ENCODE measurements at regions not wholly inside any gene's neighbourhood (a gene's known extent, or its start where the extent isn't known, plus 50 kb on each side); places are given as distances from the start of the nearest gene placed in this dataset.

- DNase-seq (ENCODE audit: low spot score) = no peak
Observed at GRCh38 chr17:71284032-71284755, 836.6 kb upstream of the SOX9 start.

- DNase-seq (ENCODE audit: low spot score) = no peak
Observed at GRCh38 chr17:71286625-71287024, 834.2 kb upstream of the SOX9 start.

DNA sequence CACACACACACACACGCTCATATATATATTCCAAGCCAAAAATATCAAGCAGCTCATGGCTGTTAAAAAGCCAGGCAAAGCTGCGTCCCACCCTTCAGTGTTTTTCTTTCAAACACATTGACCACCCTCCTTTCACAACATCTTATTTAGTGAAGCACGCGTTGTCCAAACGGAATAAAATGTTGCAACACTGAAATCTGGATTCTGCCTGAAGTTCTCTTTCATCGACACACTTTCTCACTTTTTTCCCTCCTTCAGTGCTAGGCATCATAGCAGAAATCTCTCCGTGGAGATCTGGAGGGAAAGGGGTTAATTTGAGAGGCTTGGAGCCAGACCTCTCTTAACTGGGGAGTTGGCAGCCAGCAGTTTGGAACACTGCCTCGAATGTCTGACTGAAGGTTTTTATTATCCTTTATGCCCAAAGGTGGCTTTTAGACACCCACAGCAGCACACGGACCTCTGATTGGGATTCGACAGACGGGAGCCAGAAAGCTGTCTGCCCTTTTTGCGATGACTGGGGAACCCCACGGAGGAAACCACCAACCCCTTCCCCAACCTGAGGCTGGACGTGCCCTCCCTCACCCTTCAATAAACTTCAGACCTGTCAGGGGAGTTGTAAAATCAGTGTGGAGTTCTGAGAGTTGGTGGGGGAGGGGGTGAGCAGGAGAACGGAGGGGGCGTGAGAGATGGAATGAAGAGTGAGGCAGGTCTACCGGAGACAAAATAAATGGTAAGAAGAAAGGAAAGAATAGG, 833.6 kb upstream of the SOX9 start:
- DNase-seq (ENCODE audit: low spot score) = no peak

- DNase-seq (ENCODE audit: low spot score) = no peak
Observed at GRCh38 chr17:71292006-71292405, 828.8 kb upstream of the SOX9 start.

DNA sequence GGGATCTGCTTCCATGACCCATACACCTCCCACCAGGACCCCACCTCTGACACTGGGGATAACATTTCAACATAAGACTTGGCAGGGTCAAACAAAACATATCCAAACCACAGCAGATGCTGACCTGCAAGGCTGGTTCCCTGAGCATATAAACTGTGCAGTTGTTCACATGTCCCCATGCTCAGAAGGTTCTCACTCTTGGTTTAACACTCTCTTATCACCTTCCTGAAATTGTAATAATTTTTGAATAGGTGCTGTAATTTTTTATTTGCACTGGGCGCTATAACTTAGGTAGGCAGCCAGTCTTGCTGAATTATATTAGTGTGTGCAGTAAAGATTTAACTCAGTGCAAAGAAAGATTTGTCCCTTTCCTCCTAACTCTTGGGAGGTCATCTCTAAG, 824.8 kb upstream of the SOX9 start:
- no peak for DNase-seq (ENCODE audit: low spot score)

DNA sequence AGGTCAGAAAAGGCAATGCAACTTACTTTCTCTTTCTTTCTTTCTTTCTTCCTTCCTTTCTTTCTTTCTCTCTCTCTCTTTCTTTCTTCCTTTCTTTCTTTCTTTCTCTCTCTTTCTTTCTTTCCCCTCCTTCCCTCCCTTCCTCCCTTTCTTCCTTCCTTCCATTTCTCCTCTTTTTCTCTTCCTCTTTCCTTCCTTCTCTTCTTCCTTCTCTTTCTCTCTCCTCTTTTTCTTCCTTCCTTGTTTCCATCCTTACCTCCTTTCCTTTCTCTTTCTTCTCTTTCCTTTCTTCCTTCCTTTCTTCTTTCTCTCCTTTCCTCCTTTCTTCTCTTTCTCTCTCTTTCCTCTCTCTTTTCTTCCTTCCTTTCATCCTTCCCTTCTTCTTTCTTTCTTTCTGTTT, 819.8 kb upstream of the SOX9 start:
- no peak for DNase-seq (ENCODE audit: low spot score)

DNA sequence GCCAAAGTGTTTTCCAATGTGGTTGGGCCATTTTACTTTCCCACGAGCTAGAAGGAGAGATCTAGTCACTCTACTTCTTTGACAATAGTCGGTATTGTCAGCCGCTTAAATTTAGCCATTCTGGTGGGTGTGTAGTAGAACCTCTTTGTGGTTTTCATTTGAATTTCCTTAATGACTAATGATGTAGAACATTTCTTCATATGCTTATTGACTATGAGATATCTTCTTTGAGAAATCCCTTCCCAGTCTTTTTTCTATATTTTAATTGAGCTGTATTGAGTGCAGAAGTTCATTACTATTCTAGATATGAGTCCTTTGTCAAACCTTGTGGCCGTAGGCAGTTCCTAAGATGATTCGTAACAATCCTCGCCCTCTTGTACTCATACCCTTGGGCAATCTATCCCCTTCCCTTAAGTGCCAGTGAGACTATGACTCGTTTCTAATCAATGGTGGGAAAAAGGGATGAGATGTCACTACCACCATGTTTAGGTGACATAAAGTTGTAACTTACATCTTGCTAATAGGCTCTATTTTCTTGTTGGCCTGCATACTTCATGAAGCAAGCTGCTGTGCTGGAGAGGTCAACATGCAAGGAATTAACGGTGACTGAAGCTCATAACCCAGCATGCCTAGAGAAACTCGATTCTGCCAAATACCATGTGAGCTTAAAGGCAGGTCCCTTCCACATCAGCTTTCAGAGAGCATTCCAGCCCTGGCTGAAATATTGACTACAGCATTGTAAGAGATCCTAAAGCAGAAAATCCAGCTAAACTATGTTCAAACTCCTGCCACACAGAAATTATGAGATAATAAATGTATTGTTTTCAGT, 817.9 kb upstream of the SOX9 start:
- no peak for DNase-seq (ENCODE audit: low spot score)

- DNase-seq (ENCODE audit: low spot score) = no peak
Observed at GRCh38 chr17:71304498-71305158, 816.2 kb upstream of the SOX9 start.

- no peak for DNase-seq (ENCODE audit: low spot score)
Observed at GRCh38 chr17:71313866-71314265, 807.0 kb upstream of the SOX9 start.

DNA sequence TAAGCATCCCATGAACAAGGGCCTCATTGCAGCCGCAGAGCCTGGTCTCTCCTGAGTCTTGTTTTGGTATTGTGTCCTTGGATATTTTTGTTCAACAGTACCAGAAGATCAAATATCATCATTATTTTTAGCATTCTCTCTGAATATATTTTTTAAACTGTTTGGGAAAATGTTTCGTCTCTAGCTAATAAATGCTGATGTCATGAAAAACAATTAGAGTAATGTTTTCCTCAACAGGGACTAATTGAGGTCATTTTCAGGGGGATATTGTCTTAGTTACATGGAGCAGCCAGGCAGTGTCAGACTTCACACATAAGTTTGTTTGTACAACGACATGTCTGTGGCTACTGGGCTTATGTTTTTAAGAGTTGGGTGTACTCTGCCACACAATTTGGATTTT, 805.3 kb upstream of the SOX9 start:
- DNase-seq (ENCODE audit: low spot score) = no peak

GRCh38 chr17:71316176-71316897, 804.5 kb upstream of the SOX9 start:
- DNase-seq (ENCODE audit: low spot score) = no peak

GRCh38 chr17:71320009-71320796, 800.6 kb upstream of the SOX9 start:
- no peak for DNase-seq (ENCODE audit: low spot score)

- no peak for DNase-seq (ENCODE audit: low spot score)
Observed at GRCh38 chr17:71325117-71325516, 795.7 kb upstream of the SOX9 start.

GRCh38 chr17:71325886-71326285, 794.9 kb upstream of the SOX9 start:
- DNase-seq (ENCODE audit: low spot score) = no peak

DNA sequence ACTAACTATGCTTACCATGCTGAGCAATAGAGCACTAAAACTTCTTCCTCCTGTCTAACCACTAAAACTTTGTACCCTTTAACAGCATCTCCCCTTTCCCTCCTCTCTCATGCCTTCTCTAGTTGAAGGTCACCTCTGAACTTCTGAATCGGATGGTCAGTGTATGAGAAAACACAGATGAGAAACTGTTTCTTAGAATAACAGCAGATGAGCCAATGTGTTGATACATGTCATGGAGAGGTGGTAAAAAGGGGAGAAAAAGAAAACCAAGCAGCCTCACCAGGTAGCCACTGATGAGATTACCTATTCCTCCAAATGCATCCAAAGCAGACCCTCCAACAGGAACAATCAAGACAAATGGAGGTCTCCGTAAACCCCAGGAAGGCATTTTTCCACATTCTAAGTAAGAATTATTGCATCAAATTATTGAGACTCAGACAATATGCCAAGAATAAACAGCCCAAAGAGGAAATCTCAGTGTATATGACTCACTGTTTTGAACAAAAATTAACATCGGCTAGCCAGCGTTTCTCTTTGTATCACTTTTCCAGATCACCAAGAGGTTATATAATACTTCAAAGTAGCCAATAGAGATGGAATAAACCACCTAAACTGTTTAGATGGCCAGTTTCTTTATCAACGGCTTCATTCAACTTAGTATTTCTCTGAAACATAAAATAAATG, 793.3 kb upstream of the SOX9 start:
- peak; percentile 28 for DNase-seq (ENCODE audit: low spot score)

- no peak for DNase-seq (ENCODE audit: low spot score)
Observed at GRCh38 chr17:71329310-71330098, 791.3 kb upstream of the SOX9 start.

GRCh38 chr17:71330099-71330375, 790.8 kb upstream of the SOX9 start:
- no peak for DNase-seq (ENCODE audit: low spot score)

DNA sequence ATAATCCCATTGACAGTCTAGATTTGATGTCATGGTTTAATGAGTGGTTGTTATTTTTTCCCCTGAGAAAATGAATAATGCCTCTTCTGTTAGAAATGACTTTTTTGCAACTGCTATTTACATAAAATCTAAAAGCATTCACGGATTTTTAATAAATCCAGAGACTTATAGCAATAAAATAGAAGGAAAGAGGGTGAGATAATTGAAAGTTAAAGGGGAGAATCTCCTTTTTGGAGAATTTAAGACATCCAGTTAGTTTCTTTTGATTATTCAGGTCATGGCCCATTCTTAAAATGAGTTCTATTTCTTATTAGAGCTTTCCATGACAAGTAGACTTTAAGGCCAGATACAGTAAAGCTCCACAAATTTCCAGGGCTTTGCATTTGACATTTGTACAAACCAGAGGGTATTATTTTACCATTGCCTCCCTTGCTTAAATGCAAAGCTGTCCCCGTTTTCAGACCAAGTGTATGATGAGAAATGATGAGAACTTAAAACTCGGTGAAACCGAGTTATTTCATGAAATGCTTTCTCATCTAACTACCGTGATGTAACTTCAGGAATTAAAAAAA, 789.0 kb upstream of the SOX9 start:
- no peak for DNase-seq (ENCODE audit: low spot score)

- DNase-seq (ENCODE audit: low spot score) = no peak
Observed at GRCh38 chr17:71334048-71334751, 786.6 kb upstream of the SOX9 start.
